IMR-90 (cell line): ENCODE measurements at regions not wholly inside any gene's neighbourhood (a gene's known extent, or its start where the extent isn't known, plus 50 kb on each side); places are given as distances from the start of the nearest gene placed in this dataset.

Experiments used
- ATAC-seq: fragments of 200-7000 bp; cut with Tn5 transposase; 2 replicates; pipeline ENCODE4 v1.9.1; 2020; ENCODE audit warnings: low read depth, mild to moderate bottlenecking, moderate library complexity
- BruUV-seq: library from RNA; stranded (reverse); fragments of 400-500 nt; replicated peaks from 2 replicates; lab custom pipeline; 2021; lab: Mats Ljungman, UMichigan
- CTCF ChIA-PET: fragments of 300-600 bp; formaldehyde crosslinking; extraction: SDS; loops from one replicate; lab custom pipeline; 2021; ENCODE audit warnings: antibody characterized with exemption; lab: Yijun Ruan, JAX
- POLR2A ChIA-PET: fragments of 300-600 bp; sonication (Branson Sonifier 250); formaldehyde crosslinking; loops from one replicate; lab custom pipeline; 2022; ENCODE audit warnings: antibody characterized with exemption; ENCODE audit not compliant: unreplicated experiment; lab: Charles Lee
- DNase-seq: peaks from one replicate; pipeline ENCODE4 v3.0.0; 2013
- H2AFZ ChIP-seq: replicated peaks from 2 replicates; pipeline ENCODE3; 2013; ENCODE audit warnings: low read length, mild to moderate bottlenecking; ENCODE audit not compliant: poor library complexity
- H2AK5ac ChIP-seq: 2 replicates; pipeline ENCODE4 v1.6.1; 2013; ENCODE audit warnings: low read depth, low read length, inconsistent platforms
- H2AK9ac ChIP-seq: replicated peaks from 2 replicates; pipeline ENCODE3; 2013; ENCODE audit warnings: mild to moderate bottlenecking, low read depth, low read length, moderate library complexity; ENCODE audit not compliant: poor library complexity
- H2BK120ac ChIP-seq: 2 replicates; pipeline ENCODE4 v1.6.1; 2013; ENCODE audit warnings: low read depth, low read length, inconsistent platforms
- H2BK15ac ChIP-seq: 3 replicates; pipeline ENCODE4 v1.6.1; 2013; ENCODE audit warnings: low read depth, low read length, inconsistent platforms
- H2BK20ac ChIP-seq: 2 replicates; pipeline ENCODE4 v1.6.1; 2013; ENCODE audit warnings: low read depth, mild to moderate bottlenecking, inconsistent platforms, low read length, moderate library complexity
- H2BK5ac ChIP-seq: 2 replicates; pipeline ENCODE4 v1.6.1; 2013; ENCODE audit warnings: mild to moderate bottlenecking, low read depth, low read length, inconsistent platforms; ENCODE audit not compliant: poor library complexity, severe bottlenecking
- H3K14ac ChIP-seq: replicated peaks from 2 replicates; pipeline ENCODE4 v1.6.1; 2013; ENCODE audit warnings: low read depth, low read length, inconsistent platforms
- H3K18ac ChIP-seq: 2 replicates; pipeline ENCODE4 v1.6.1; 2013; ENCODE audit warnings: low read depth, low read length, control low read depth
- H3K23ac ChIP-seq: 2 replicates; pipeline ENCODE4 v1.6.1; 2013; ENCODE audit warnings: low read depth, low read length, inconsistent platforms
- H3K27ac ChIP-seq: 2 replicates; pipeline ENCODE4 v1.5.1; 2013; ENCODE audit warnings: mild to moderate bottlenecking, control low read depth, low read length; ENCODE audit not compliant: insufficient read depth
- H3K27me3 ChIP-seq: 2 replicates; pipeline ENCODE4 v1.6.1; 2013; ENCODE audit warnings: low read length; ENCODE audit not compliant: control insufficient read depth, insufficient read depth
- H3K36me3 ChIP-seq: 2 replicates; pipeline ENCODE4 v1.6.1; 2013; ENCODE audit warnings: low read length, mixed read lengths; ENCODE audit not compliant: control insufficient read depth, insufficient read depth
- H3K4ac ChIP-seq: 2 replicates; pipeline ENCODE4 v1.6.1; 2013; ENCODE audit warnings: low read depth, low read length, inconsistent platforms
- H3K4me1 ChIP-seq: 2 replicates; pipeline ENCODE4 v1.6.1; 2013; ENCODE audit warnings: low read length, mixed read lengths; ENCODE audit not compliant: control insufficient read depth, insufficient read depth
- H3K4me2 ChIP-seq: 2 replicates; pipeline ENCODE4 v1.6.1; 2013; ENCODE audit warnings: low read depth, mild to moderate bottlenecking, control low read depth, low read length, moderate library complexity
- H3K4me3 ChIP-seq: 2 replicates; pipeline ENCODE4 v1.5.1; 2013; ENCODE audit warnings: low read depth, mild to moderate bottlenecking, control low read depth, low read length, moderate library complexity; ENCODE audit not compliant: insufficient read depth
- H3K56ac ChIP-seq: 2 replicates; pipeline ENCODE4 v1.6.1; 2013; ENCODE audit warnings: low read length, inconsistent platforms; ENCODE audit not compliant: insufficient read depth; ENCODE audit errors: extremely low read depth
- H3K79me1 ChIP-seq, 2 experiments: 2 replicates each; pipeline ENCODE4 v1.6.1; 2013; ENCODE audit warnings: low read length in 2 of 2, inconsistent platforms in 1 of 2, low read depth in 1 of 2
- H3K9ac ChIP-seq: 2 replicates; pipeline ENCODE4 v1.6.1; 2013; ENCODE audit warnings: low read depth, low read length, control low read depth
- H3K9me1 ChIP-seq: 2 replicates; pipeline ENCODE4 v1.6.1; 2013; ENCODE audit warnings: low read length, inconsistent platforms; ENCODE audit not compliant: insufficient read depth
- H3K9me3 ChIP-seq: 2 replicates; pipeline ENCODE4 v1.6.1; 2013; ENCODE audit warnings: low read length; ENCODE audit not compliant: control insufficient read depth, insufficient read depth
- H4K20me1 ChIP-seq: 2 replicates; pipeline ENCODE4 v1.6.1; 2013; ENCODE audit warnings: low read length, inconsistent platforms; ENCODE audit not compliant: insufficient read depth
- H4K5ac ChIP-seq: 2 replicates; pipeline ENCODE4 v1.6.1; 2013; ENCODE audit warnings: mild to moderate bottlenecking, low read depth, low read length, control low read depth
- H4K8ac ChIP-seq, 2 experiments: 2 replicates each; pipeline ENCODE4 v1.6.1; 2013; ENCODE audit warnings: low read depth in 2 of 2, low read length in 2 of 2, control low read depth in 1 of 2, inconsistent platforms in 1 of 2
- H4K91ac ChIP-seq: 2 replicates; pipeline ENCODE4 v1.6.1; 2013; ENCODE audit warnings: low read depth, low read length, inconsistent platforms; ENCODE audit not compliant: insufficient read depth
- BHLHE40 ChIP-seq: fragments of 150-350 bp; IDR thresholded peaks from 2 replicates; pipeline ENCODE4 v1.6.1; 2016; ENCODE audit warnings: mild to moderate bottlenecking, low read depth, low read length
- CEBPB ChIP-seq: IDR thresholded peaks from 2 replicates; pipeline ENCODE4 v1.6.1; 2012; ENCODE audit warnings: low read depth, low read length, improper control_type of control experiment
- CHD1 ChIP-seq: IDR thresholded peaks from 2 replicates; pipeline ENCODE4 v1.6.1; 2012; ENCODE audit warnings: low read depth, low read length, improper control_type of control experiment
- FOS ChIP-seq: fragments of 150-350 bp; IDR thresholded peaks from 2 replicates; pipeline ENCODE4 v1.6.1; 2016; ENCODE audit warnings: low read depth, low read length
- MAFK ChIP-seq: IDR thresholded peaks from 2 replicates; pipeline ENCODE4 v1.6.1; 2012; ENCODE audit warnings: low read depth, low read length, improper control_type of control experiment
- MAZ ChIP-seq: IDR thresholded peaks from 2 replicates; pipeline ENCODE4 v1.6.1; 2012; ENCODE audit warnings: low read depth, mild to moderate bottlenecking, low read length, improper control_type of control experiment, moderate library complexity, borderline replicate concordance
- MXI1 ChIP-seq: IDR thresholded peaks from 2 replicates; pipeline ENCODE4 v1.6.1; 2012; ENCODE audit warnings: low read depth, mild to moderate bottlenecking, low read length, moderate library complexity, borderline replicate concordance
- NFE2L2 ChIP-seq: fragments of 150-350 bp; IDR thresholded peaks from 2 replicates; pipeline ENCODE4 v1.6.1; 2016; ENCODE audit warnings: low read depth, mild to moderate bottlenecking, low read length
- POLR2A ChIP-seq: IDR thresholded peaks from 2 replicates; pipeline ENCODE4 v1.6.1; 2012; ENCODE audit warnings: mild to moderate bottlenecking, low read depth, low read length
- RAD21 ChIP-seq: IDR thresholded peaks from 2 replicates; pipeline ENCODE4 v1.6.1; 2012; ENCODE audit warnings: low read length, improper control_type of control experiment
- RCOR1 ChIP-seq: IDR thresholded peaks from 2 replicates; pipeline ENCODE4 v1.6.1; 2012; ENCODE audit warnings: mild to moderate bottlenecking, low read length, improper control_type of control experiment; ENCODE audit not compliant: insufficient replicate concordance
- RFX5 ChIP-seq: IDR thresholded peaks from 2 replicates; pipeline ENCODE4 v1.8.0; 2012; ENCODE audit warnings: low read depth, mild to moderate bottlenecking, low read length, moderate library complexity
- USF2 ChIP-seq: fragments of 150-350 bp; IDR thresholded peaks from 2 replicates; pipeline ENCODE4 v1.6.1; 2017; ENCODE audit warnings: mild to moderate bottlenecking, antibody characterized with exemption, low read length, low read depth
- WGBS, 2 experiments: methylation state at CpG; one replicate each; pipeline versions ENCODE4 v1.1.5 to v1.1.7; 2013; ENCODE audit warnings: missing lambda C conversion rate in 2 of 2; ENCODE audit not compliant: insufficient read length in 1 of 2; ENCODE audit errors: extremely low coverage in 2 of 2; 5-methylcytosine and 5-hydroxymethylcytosine counted together
- dilution Hi-C: fragments of 300-500 bp; cut with HindIII; formaldehyde crosslinking; loops from one replicate; pipeline ENCODE4 v1.14.3; 2018; ENCODE audit warnings: low sequenced_read_pairs; ENCODE audit not compliant: unreplicated experiment
- in situ Hi-C: fragments of 300-500 bp; cut with MboI; formaldehyde crosslinking; loops from 3 replicates; pipeline ENCODE4 v1.14.3; 2019; ENCODE audit warnings: low sequenced_read_pairs, inconsistent platforms, mixed read lengths
- intact Hi-C: fragments of 100-400 bp; cut with micrococcal nuclease; formaldehyde crosslinking; loops from 2 replicates; pipeline ENCODE4 v1.10.0; 2022
- TF ChIP-seq, protein P1 (sequence below): conservative IDR thresholded peaks from 2 replicates; pipeline ENCODE4 v1.5.1; 2012; ENCODE audit warnings: mild to moderate bottlenecking, low read depth, low read length, improper control_type of control experiment

- no peaks in the 10 kb centered on the region for H3K79me1 ChIP-seq
- H2AFZ ChIP-seq = no peak overlapping the region
- H2AK9ac ChIP-seq = peak overlapping the region; percentile 28
- H4K8ac ChIP-seq = no peak overlapping the region
- no peak overlapping the region for H3K23ac ChIP-seq
- H3K9me1 ChIP-seq = no peaks in the 10 kb centered on the region
- no peak overlapping the region for H2BK15ac ChIP-seq
- no peak overlapping the region for H3K4me3 ChIP-seq
- dilution Hi-C loops (no loop called here), in situ Hi-C loops (no loop called here), intact Hi-C loops (no loop called here)
- no peak overlapping the region for H2BK20ac ChIP-seq
- H3K9me3 ChIP-seq = peaks cover 1% of the 10 kb centered on the region
- H3K4me2 ChIP-seq = no peak overlapping the region
- ChIA-PET POLR2A (no interaction called here), CTCF (no interaction called here)
- no peak overlapping the region for H3K27ac ChIP-seq
- H3K9ac ChIP-seq = no peak overlapping the region
- no peak overlapping the region for H3K18ac ChIP-seq
- H2AK5ac ChIP-seq = no peak overlapping the region
- no TSS peak for BruUV-seq
- ATAC-seq (no peak), DNase-seq (no peak)
- no peaks in the 10 kb centered on the region for H4K20me1 ChIP-seq
- H3K27me3 ChIP-seq = peaks cover 22% of the 10 kb centered on the region
- H3K4me1 ChIP-seq = no peaks in the 10 kb centered on the region
- no peak overlapping the region for H2BK120ac ChIP-seq
- H3K36me3 ChIP-seq = no peaks in the 10 kb centered on the region
- H2BK5ac ChIP-seq = no peak overlapping the region
- H3K14ac ChIP-seq = no peak overlapping the region
- H4K5ac ChIP-seq = no peak overlapping the region
- whole genome bisulfite sequencing, 2 experiments = 83% methylated on average over 3 of the region's 7 CpGs; no CpG with 5 or more reads in 1 of the 2 experiments
- no peak overlapping the region for H3K56ac ChIP-seq
- no peak for TF ChIP-seq RAD21
- TF ChIP-seq NFE2L2 = no peak
- no peak for TF ChIP-seq MXI1
- no peak for TF ChIP-seq RCOR1
- no peak for TF ChIP-seq BHLHE40
- TF ChIP-seq FOS = no peak
- no peak for TF ChIP-seq MAFK
- TF ChIP-seq CHD1 = no peak
- TF ChIP-seq USF2 = no peak
- TF ChIP-seq, protein P1, sequence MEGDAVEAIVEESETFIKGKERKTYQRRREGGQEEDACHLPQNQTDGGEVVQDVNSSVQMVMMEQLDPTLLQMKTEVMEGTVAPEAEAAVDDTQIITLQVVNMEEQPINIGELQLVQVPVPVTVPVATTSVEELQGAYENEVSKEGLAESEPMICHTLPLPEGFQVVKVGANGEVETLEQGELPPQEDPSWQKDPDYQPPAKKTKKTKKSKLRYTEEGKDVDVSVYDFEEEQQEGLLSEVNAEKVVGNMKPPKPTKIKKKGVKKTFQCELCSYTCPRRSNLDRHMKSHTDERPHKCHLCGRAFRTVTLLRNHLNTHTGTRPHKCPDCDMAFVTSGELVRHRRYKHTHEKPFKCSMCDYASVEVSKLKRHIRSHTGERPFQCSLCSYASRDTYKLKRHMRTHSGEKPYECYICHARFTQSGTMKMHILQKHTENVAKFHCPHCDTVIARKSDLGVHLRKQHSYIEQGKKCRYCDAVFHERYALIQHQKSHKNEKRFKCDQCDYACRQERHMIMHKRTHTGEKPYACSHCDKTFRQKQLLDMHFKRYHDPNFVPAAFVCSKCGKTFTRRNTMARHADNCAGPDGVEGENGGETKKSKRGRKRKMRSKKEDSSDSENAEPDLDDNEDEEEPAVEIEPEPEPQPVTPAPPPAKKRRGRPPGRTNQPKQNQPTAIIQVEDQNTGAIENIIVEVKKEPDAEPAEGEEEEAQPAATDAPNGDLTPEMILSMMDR = no peak
- TF ChIP-seq RFX5 = no peak
- TF ChIP-seq CEBPB = no peak
- TF ChIP-seq POLR2A = no peak
- TF ChIP-seq MAZ = no peak
- no peak overlapping the region for H4K91ac ChIP-seq
- no peak overlapping the region for H3K4ac ChIP-seq
Observed at GRCh38 chr17:77749989-77750388, 208.5 kb upstream of the TNRC6C start.
